Neural progenitor cell (in vitro differentiated cells): ENCODE measurements at regions not wholly inside any gene's neighbourhood (a gene's known extent, or its start where the extent isn't known, plus 50 kb on each side); places are given as distances from the start of the nearest gene placed in this dataset.
A peak's percentile ranks its signal among the peaks of the same experiment; 100 is the strongest.

Experiments used
- DNase-seq: peaks from one replicate; pipeline ENCODE4 v3.0.0-alpha.2; 2016; ENCODE audit warnings: low spot score
- H2AFZ ChIP-seq: fragments of 200-600 bp; sonication (generic); replicated peaks from 2 replicates; pipeline ENCODE4 v1.6.1; 2016; ENCODE audit warnings: antibody characterized with exemption
- H3F3A ChIP-seq: fragments of 200-600 bp; sonication (generic); 2 replicates; pipeline ENCODE4 v1.6.1; 2016; ENCODE audit warnings: antibody characterized with exemption, low read depth
- H3K27ac ChIP-seq: fragments of 200-600 bp; sonication (generic); 2 replicates; pipeline ENCODE4 v1.5.1; 2016; ENCODE audit warnings: mild to moderate bottlenecking
- H3K27me3 ChIP-seq: fragments of 200-600 bp; sonication (generic); 2 replicates; pipeline ENCODE4 v1.6.1; 2016; ENCODE audit warnings: mild to moderate bottlenecking, moderate library complexity
- H3K36me3 ChIP-seq: fragments of 200-600 bp; sonication (generic); 2 replicates; pipeline ENCODE4 v1.5.1; 2016
- H3K4me1 ChIP-seq: fragments of 200-600 bp; sonication (generic); 2 replicates; pipeline ENCODE4 v1.6.1; 2016; ENCODE audit warnings: mixed run types
- H3K4me2 ChIP-seq: fragments of 200-600 bp; sonication (generic); 2 replicates; pipeline ENCODE4 v1.6.1; 2016
- H3K4me3 ChIP-seq: fragments of 200-600 bp; sonication (generic); 2 replicates; pipeline ENCODE4 v1.5.1; 2016
- H3K79me2 ChIP-seq: fragments of 200-600 bp; sonication (generic); 2 replicates; pipeline ENCODE4 v1.6.1; 2016; ENCODE audit warnings: low read depth
- H3K9ac ChIP-seq: fragments of 200-600 bp; sonication (generic); 2 replicates; pipeline ENCODE4 v1.6.1; 2016
- H3K9me3 ChIP-seq: fragments of 200-600 bp; sonication (generic); 2 replicates; pipeline ENCODE4 v1.5.1; 2016; ENCODE audit warnings: low read depth
- H4K20me1 ChIP-seq: fragments of 200-600 bp; sonication (generic); 2 replicates; pipeline ENCODE4 v1.6.1; 2016; ENCODE audit warnings: low read depth
- H3K27ac Mint-ChIP-seq: 3 replicates; pipeline ENCODE4 v1.8.0; 2021; ENCODE audit warnings: mixed read lengths
- H3K27me3 Mint-ChIP-seq: 2 replicates; pipeline ENCODE4 v1.8.0; 2022; ENCODE audit warnings: low read depth, mild to moderate bottlenecking, inconsistent platforms, moderate library complexity, mixed read lengths; ENCODE audit not compliant: insufficient read depth
- H3K36me3 Mint-ChIP-seq: 3 replicates; pipeline ENCODE4 v1.8.0; 2021; ENCODE audit warnings: mixed read lengths
- H3K4me1 Mint-ChIP-seq: 3 replicates; pipeline ENCODE4 v1.8.0; 2021; ENCODE audit warnings: mixed read lengths
- H3K4me3 Mint-ChIP-seq: 3 replicates; pipeline ENCODE4 v1.8.0; 2021; ENCODE audit warnings: mild to moderate bottlenecking, moderate library complexity, mixed read lengths
- H3K9me3 Mint-ChIP-seq: 3 replicates; pipeline ENCODE4 v1.8.0; 2020; ENCODE audit warnings: mixed read lengths
- CTCF ChIP-seq: fragments of 200-600 bp; sonication (generic); IDR thresholded peaks from 2 replicates; pipeline ENCODE4 v1.5.1; 2017; ENCODE audit warnings: antibody characterized with exemption, mild to moderate bottlenecking
- EZH2 ChIP-seq: fragments of 200-600 bp; sonication (generic); IDR thresholded peaks from 2 replicates; pipeline ENCODE4 v1.6.1; 2017; ENCODE audit warnings: antibody characterized with exemption, mild to moderate bottlenecking, moderate library complexity
- EZH2phosphoT487 ChIP-seq: fragments of 200-600 bp; sonication (generic); IDR thresholded peaks from 2 replicates; pipeline ENCODE4 v1.6.1; 2017; ENCODE audit warnings: antibody characterized with exemption

GRCh38 chr17:79458356-79458755, 152.5 kb downstream of the RBFOX3 start:
- H3K4me3 ChIP-seq: no peak overlapping the region
- no peak overlapping the region for H3K9ac ChIP-seq
- Mint-ChIP-seq H3K4me1 (peaks cover 17% of the 10 kb centered on the region), H3K9me3 (no peaks in the 10 kb centered on the region), H3K36me3 (no peaks in the 10 kb centered on the region), H3K27ac (no peak overlapping the region), H3K4me3 (no peak overlapping the region), H3K27me3 (peaks cover 9% of the 10 kb centered on the region)
- H4K20me1 ChIP-seq: no peaks in the 10 kb centered on the region
- H2AFZ ChIP-seq: no peak overlapping the region
- no peaks in the 10 kb centered on the region for H3K36me3 ChIP-seq
- no peak for DNase-seq
- H3K9me3 ChIP-seq: no peaks in the 10 kb centered on the region
- no peaks in the 10 kb centered on the region for H3K27me3 ChIP-seq
- no peaks in the 10 kb centered on the region for H3K4me1 ChIP-seq
- H3K4me2 ChIP-seq: no peak overlapping the region
- TF ChIP-seq EZH2: no peak
- no peaks in the 10 kb centered on the region for H3F3A ChIP-seq
- H3K79me2 ChIP-seq: no peaks in the 10 kb centered on the region
- H3K27ac ChIP-seq: no peak overlapping the region

GRCh38 chr17:79457889-79458288, 153.0 kb downstream of the RBFOX3 start:
- Mint-ChIP-seq H3K27ac (peak overlapping the region; percentile 80), H3K27me3 (peaks cover 9% of the 10 kb centered on the region), H3K4me1 (peaks cover 17% of the 10 kb centered on the region), H3K9me3 (no peaks in the 10 kb centered on the region), H3K36me3 (no peaks in the 10 kb centered on the region), H3K4me3 (no peak overlapping the region)
- Histone ChIP-seq H3K9ac (no peak overlapping the region), H3K4me2 (no peak overlapping the region), H3K4me1 (no peaks in the 10 kb centered on the region), H3K79me2 (no peaks in the 10 kb centered on the region), H3K4me3 (no peak overlapping the region), H4K20me1 (no peaks in the 10 kb centered on the region), H3K27ac (no peak overlapping the region), H3F3A (no peaks in the 10 kb centered on the region), H2AFZ (no peak overlapping the region), H3K27me3 (no peaks in the 10 kb centered on the region), H3K9me3 (no peaks in the 10 kb centered on the region), H3K36me3 (no peaks in the 10 kb centered on the region)
- DNase-seq: no peak
- no peak for TF ChIP-seq EZH2phosphoT487
- no peak for TF ChIP-seq EZH2
- TF ChIP-seq CTCF: no peak

GRCh38 chr17:79457376-79457775, 153.5 kb downstream of the RBFOX3 start:
- no peak for DNase-seq
- peaks cover 17% of the 10 kb centered on the region for H3K4me1 Mint-ChIP-seq
- Histone ChIP-seq H3K36me3 (no peaks in the 10 kb centered on the region), H3F3A (no peaks in the 10 kb centered on the region), H3K9me3 (no peaks in the 10 kb centered on the region), H3K4me3 (no peak overlapping the region), H3K27ac (no peak overlapping the region), H3K9ac (no peak overlapping the region), H4K20me1 (no peaks in the 10 kb centered on the region), H2AFZ (no peak overlapping the region), H3K27me3 (no peaks in the 10 kb centered on the region), H3K4me1 (no peaks in the 10 kb centered on the region), H3K4me2 (no peak overlapping the region), H3K79me2 (no peaks in the 10 kb centered on the region)
- no peak overlapping the region for H3K4me3 Mint-ChIP-seq
- H3K36me3 Mint-ChIP-seq: no peaks in the 10 kb centered on the region
- peak overlapping the region; percentile 80 for H3K27ac Mint-ChIP-seq
- no peaks in the 10 kb centered on the region for H3K9me3 Mint-ChIP-seq
- TF ChIP-seq EZH2: no peak
- no peak for TF ChIP-seq CTCF
- no peak for TF ChIP-seq EZH2phosphoT487
- peaks cover 9% of the 10 kb centered on the region for H3K27me3 Mint-ChIP-seq

- Histone ChIP-seq H3K4me2 (no peak overlapping the region), H3K9ac (no peak overlapping the region), H3K9me3 (no peaks in the 10 kb centered on the region), H3K4me1 (no peaks in the 10 kb centered on the region), H3K27me3 (no peaks in the 10 kb centered on the region), H3F3A (no peaks in the 10 kb centered on the region), H2AFZ (no peak overlapping the region), H3K79me2 (no peaks in the 10 kb centered on the region), H3K36me3 (no peaks in the 10 kb centered on the region), H3K4me3 (no peak overlapping the region), H4K20me1 (no peaks in the 10 kb centered on the region), H3K27ac (no peak overlapping the region)
- no peaks in the 10 kb centered on the region for H3K9me3 Mint-ChIP-seq
- no peaks in the 10 kb centered on the region for H3K36me3 Mint-ChIP-seq
- DNase-seq: no peak
- peak overlapping the region; percentile 21 for H3K4me3 Mint-ChIP-seq
- no peak for TF ChIP-seq CTCF
- peaks cover 7% of the 10 kb centered on the region for H3K27me3 Mint-ChIP-seq
- H3K27ac Mint-ChIP-seq: peak overlapping the region; percentile 22
- peaks cover 9% of the 10 kb centered on the region for H3K4me1 Mint-ChIP-seq
Measured at GRCh38 chr17:79455636-79456035, 155.2 kb downstream of the RBFOX3 start.
